H9 (cell line): ENCODE measurements at regions not wholly inside any gene's neighbourhood (a gene's known extent, or its start where the extent isn't known, plus 50 kb on each side); places are given as distances from the start of the nearest gene placed in this dataset.

Source experiments
- DNase-seq: peaks from one replicate; pipeline ENCODE4 v3.0.0-alpha.2; 2017
- H2AFZ ChIP-seq: one replicate; pipeline ENCODE4 v1.6.1; 2013; ENCODE audit warnings: mild to moderate bottlenecking, low read length, control low read depth, moderate library complexity
- H2AK5ac ChIP-seq: 2 replicates; pipeline ENCODE4 v1.6.1; 2013; ENCODE audit warnings: low read length, control low read depth, mixed read lengths; ENCODE audit not compliant: insufficient read length
- H2BK120ac ChIP-seq: one replicate; pipeline ENCODE4 v1.6.1; 2013; ENCODE audit warnings: low read depth, mild to moderate bottlenecking, low read length, control low read depth, inconsistent platforms; ENCODE audit not compliant: poor library complexity, severe bottlenecking
- H2BK12ac ChIP-seq: 2 replicates; pipeline ENCODE4 v1.6.1; 2013; ENCODE audit warnings: low read length, control low read depth, mixed read lengths, low read depth; ENCODE audit not compliant: insufficient read length
- H2BK15ac ChIP-seq: 2 replicates; pipeline ENCODE4 v1.6.1; 2013; ENCODE audit warnings: low read depth, low read length, control low read depth
- H2BK20ac ChIP-seq: one replicate; pipeline ENCODE4 v1.6.1; 2013; ENCODE audit warnings: low read depth, mild to moderate bottlenecking, low read length, control low read depth, inconsistent platforms; ENCODE audit not compliant: poor library complexity, severe bottlenecking
- H2BK5ac ChIP-seq: 2 replicates; pipeline ENCODE4 v1.6.1; 2013; ENCODE audit warnings: low read length, control low read depth, mixed read lengths; ENCODE audit not compliant: insufficient read length
- H3K14ac ChIP-seq: 2 replicates; pipeline ENCODE4 v1.6.1; 2013; ENCODE audit warnings: low read length, control low read depth; ENCODE audit not compliant: insufficient read depth
- H3K18ac ChIP-seq: 2 replicates; pipeline ENCODE4 v1.6.1; 2013; ENCODE audit warnings: low read depth, mild to moderate bottlenecking, mixed read lengths, low read length, control low read depth; ENCODE audit not compliant: insufficient read length
- H3K23ac ChIP-seq: 2 replicates; pipeline ENCODE4 v1.6.1; 2013; ENCODE audit warnings: low read length, control low read depth, mixed read lengths, low read depth; ENCODE audit not compliant: insufficient read length
- H3K23me2 ChIP-seq: 2 replicates; pipeline ENCODE4 v1.6.1; 2013; ENCODE audit warnings: low read depth, mild to moderate bottlenecking, mixed read lengths, low read length, control low read depth; ENCODE audit not compliant: insufficient read length, poor library complexity, severe bottlenecking
- H3K27ac ChIP-seq: 2 replicates; pipeline ENCODE4 v1.5.1; 2013; ENCODE audit warnings: low read length, control low read depth, mixed read lengths, low read depth; ENCODE audit not compliant: insufficient read length
- H3K27me3 ChIP-seq: 2 replicates; pipeline ENCODE4 v1.6.1; 2013; ENCODE audit warnings: low read length, control low read depth, inconsistent platforms; ENCODE audit not compliant: insufficient read depth
- H3K4ac ChIP-seq: 2 replicates; pipeline ENCODE4 v1.6.1; 2013; ENCODE audit warnings: low read depth, mild to moderate bottlenecking, control low read depth, inconsistent platforms, low read length, moderate library complexity
- H3K4me1 ChIP-seq: 2 replicates; pipeline ENCODE4 v1.6.1; 2013; ENCODE audit warnings: low read length, control low read depth, inconsistent platforms; ENCODE audit not compliant: insufficient read depth
- H3K4me2 ChIP-seq: 2 replicates; pipeline ENCODE4 v1.6.1; 2013; ENCODE audit warnings: low read length, control low read depth, mixed read lengths; ENCODE audit not compliant: insufficient read length, insufficient read depth
- H3K56ac ChIP-seq: 2 replicates; pipeline ENCODE4 v1.6.1; 2013; ENCODE audit warnings: low read depth, mild to moderate bottlenecking, mixed read lengths, low read length, control low read depth; ENCODE audit not compliant: insufficient read length
- H3K79me1 ChIP-seq: 2 replicates; pipeline ENCODE4 v1.6.1; 2013; ENCODE audit warnings: low read depth, mild to moderate bottlenecking, moderate library complexity, low read length, control low read depth, inconsistent platforms; ENCODE audit not compliant: insufficient read depth, poor library complexity, severe bottlenecking
- H3K79me2 ChIP-seq: 2 replicates; pipeline ENCODE4 v1.6.1; 2013; ENCODE audit warnings: low read length, control low read depth, inconsistent platforms; ENCODE audit not compliant: insufficient read depth
- H3K9ac ChIP-seq: 2 replicates; pipeline ENCODE4 v1.6.1; 2013; ENCODE audit warnings: low read length, control low read depth, mixed read lengths; ENCODE audit not compliant: insufficient read length; ENCODE audit errors: extremely low read depth
- H3K9me3 ChIP-seq: one replicate; pipeline ENCODE4 v1.6.1; 2013; ENCODE audit warnings: low read depth, low read length, inconsistent platforms; ENCODE audit not compliant: control insufficient read depth
- H3T11ph ChIP-seq: one replicate; pipeline ENCODE4 v1.6.1; 2013; ENCODE audit warnings: mild to moderate bottlenecking, low read length, control low read depth, inconsistent platforms
- H4K20me1 ChIP-seq: one replicate; pipeline ENCODE4 v1.6.1; 2013; ENCODE audit not compliant: control insufficient read depth, insufficient read length, insufficient read depth
- H4K5ac ChIP-seq: 2 replicates; pipeline ENCODE4 v1.6.1; 2013; ENCODE audit warnings: low read depth, mild to moderate bottlenecking, mixed read lengths, low read length, control low read depth; ENCODE audit not compliant: insufficient read length
- H4K8ac ChIP-seq: replicated peaks from 2 replicates; pipeline ENCODE4 v1.6.1; 2013; ENCODE audit warnings: low read length, control low read depth, mixed read lengths, low read depth; ENCODE audit not compliant: insufficient read length
- H4K91ac ChIP-seq: 2 replicates; pipeline ENCODE4 v1.6.1; 2013; ENCODE audit warnings: low read depth, mild to moderate bottlenecking, moderate library complexity, mixed read lengths, low read length, control low read depth; ENCODE audit not compliant: insufficient read length
- H3K27ac Mint-ChIP-seq, 3 experiments: 2 replicates in 2 of 3; 3 replicates in 1 of 3; pipeline ENCODE4 v1.8.0; 2020 to 2021; ENCODE audit warnings: mixed read lengths in 3 of 3, mild to moderate bottlenecking in 1 of 3, moderate library complexity in 1 of 3
- H3K27me3 Mint-ChIP-seq: 2 replicates; pipeline ENCODE4 v1.8.0; 2021; ENCODE audit warnings: low read depth, mild to moderate bottlenecking, moderate library complexity, mixed read lengths
- H3K36me3 Mint-ChIP-seq, 3 experiments: 2 replicates in 2 of 3; 3 replicates in 1 of 3; pipeline ENCODE4 v1.8.0; 2020 to 2021; ENCODE audit warnings: low read depth in 3 of 3, mixed read lengths in 3 of 3; ENCODE audit not compliant: insufficient read depth in 1 of 3
- H3K4me1 Mint-ChIP-seq, 2 experiments: 2 replicates each; pipeline ENCODE4 v1.8.0; 2020; ENCODE audit warnings: mixed read lengths in 2 of 2
- H3K4me3 Mint-ChIP-seq, 2 experiments: 2 replicates in 1 of 2; 3 replicates in 1 of 2; pipeline ENCODE4 v1.8.0; 2020 to 2021; ENCODE audit warnings: mild to moderate bottlenecking in 2 of 2, mixed read lengths in 2 of 2, moderate library complexity in 1 of 2
- H3K9me3 Mint-ChIP-seq, 2 experiments: 2 replicates in 1 of 2; 3 replicates in 1 of 2; pipeline ENCODE4 v1.8.0; 2020; ENCODE audit warnings: mild to moderate bottlenecking in 2 of 2, mixed read lengths in 2 of 2, moderate library complexity in 1 of 2
- CTCF ChIP-seq: fragments of 200-600 bp; sonication (generic); conservative IDR thresholded peaks from 3 replicates; pipeline ENCODE4 v1.8.0; 2021; ENCODE audit warnings: antibody characterized with exemption, mild to moderate bottlenecking
- WGBS: extraction: QIAGEN DNeasy Blood & Tissue Kit; methylation state at CpG from one replicate; pipeline ENCODE4 v1.1.7; 2013; ENCODE audit warnings: missing lambda C conversion rate, low lambda C conversion rate, mixed read lengths; ENCODE audit not compliant: insufficient read length; ENCODE audit errors: extremely low coverage; 5-methylcytosine and 5-hydroxymethylcytosine counted together

- Histone ChIP-seq H3K9me3 (peaks cover 20% of the 10 kb centered on the region), H3K27me3 (no peaks in the 10 kb centered on the region), H2BK120ac (no peak overlapping the region), H3K23me2 (no peaks in the 10 kb centered on the region), H3K4ac (no peak overlapping the region), H4K20me1 (no peaks in the 10 kb centered on the region), H3K79me2 (no peaks in the 10 kb centered on the region), H3K14ac (no peak overlapping the region), H4K5ac (no peak overlapping the region), H3K79me1 (no peaks in the 10 kb centered on the region), H2AK5ac (no peak overlapping the region), H4K8ac (no peak overlapping the region), H3K4me1 (no peaks in the 10 kb centered on the region), H3K18ac (no peak overlapping the region), H3T11ph (no peak overlapping the region), H2BK15ac (no peak overlapping the region), H2BK20ac (no peak overlapping the region), H3K4me2 (no peak overlapping the region), H3K23ac (no peak overlapping the region), H4K91ac (no peak overlapping the region), H2AFZ (no peak overlapping the region), H2BK12ac (no peak overlapping the region), H3K56ac (no peak overlapping the region), H2BK5ac (no peak overlapping the region), H3K9ac (no peak overlapping the region), H3K27ac (no peak overlapping the region)
- no peak for DNase-seq
- no CpG with 5 or more reads among the region's 3 CpGs for WGBS
- Mint-ChIP-seq H3K27ac (no peak overlapping the region), H3K4me1 (peaks cover 7 to 8% of the 10 kb centered on the region in 2 experiments; a peak in 3 of 4 replicates), H3K9me3 (peaks cover 69 to 76% of the 10 kb centered on the region in 2 experiments), H3K36me3 (peaks cover 20 to 37% (median 30%) of the 10 kb centered on the region in 3 experiments; a peak in 6 of 7 replicates), H3K4me3 (no peak overlapping the region), H3K27me3 (peaks cover 4% of the 10 kb centered on the region)
- no peak for TF ChIP-seq CTCF
These were observed 70.9 kb upstream of the FAM9C start for GRCh38 chrX:13115146-13115855.
